HG03558 (cell line): ENCODE measurements at regions not wholly inside any gene's neighbourhood (a gene's known extent, or its start where the extent isn't known, plus 50 kb on each side); places are given as distances from the start of the nearest gene placed in this dataset.

Source experiments
- ATAC-seq: cut with Tn5 transposase; IDR thresholded peaks from one replicate; pipeline ENCODE4 v1.9.1; 2021; ENCODE audit warnings: moderate number of reproducible peaks; ENCODE audit not compliant: unreplicated experiment; ENCODE audit errors: extremely low read depth

DNA sequence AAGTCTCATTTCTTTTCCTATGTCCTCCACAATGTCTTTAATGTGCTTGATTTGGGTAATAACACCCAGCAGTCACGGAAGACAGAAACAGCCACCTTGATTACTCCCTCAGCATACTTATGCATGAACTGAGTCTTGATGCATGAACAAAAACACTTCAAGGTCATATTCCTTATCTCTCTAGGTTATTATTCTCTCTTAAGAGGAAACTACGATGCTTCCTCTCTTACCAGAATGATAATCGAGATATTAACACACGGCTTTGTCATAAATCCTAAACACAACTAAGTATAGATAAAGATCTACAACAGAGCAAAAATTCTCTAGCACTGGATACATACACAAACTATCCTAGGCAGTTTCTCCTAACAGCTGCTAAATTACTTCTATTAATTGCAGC, 583.5 kb upstream of the ATP2B1 start:
- ATAC-seq, result no peak

GRCh38 chr12:90290980-90291975, 582.6 kb upstream of the ATP2B1 start:
- ATAC-seq, result no peak

DNA sequence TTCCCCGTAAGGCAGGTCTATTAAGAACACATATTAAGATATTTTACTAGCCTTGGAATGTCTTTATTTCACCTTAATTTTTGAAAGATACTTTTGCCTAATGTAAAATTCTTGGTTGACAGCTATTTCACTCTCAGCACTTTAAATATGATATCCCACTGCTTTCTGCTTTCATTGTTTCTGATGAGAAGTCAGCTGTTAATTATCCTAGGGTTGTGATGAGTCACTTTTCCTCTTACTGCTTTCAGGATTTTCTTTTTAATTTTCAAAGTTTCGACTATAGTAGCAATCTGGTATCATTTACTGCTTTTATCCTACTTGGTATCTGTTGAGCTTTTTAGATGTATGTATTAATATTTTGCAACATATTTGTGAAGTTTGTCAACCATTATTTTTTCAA, 578.9 kb upstream of the ATP2B1 start:
- ATAC-seq, result no peak

DNA sequence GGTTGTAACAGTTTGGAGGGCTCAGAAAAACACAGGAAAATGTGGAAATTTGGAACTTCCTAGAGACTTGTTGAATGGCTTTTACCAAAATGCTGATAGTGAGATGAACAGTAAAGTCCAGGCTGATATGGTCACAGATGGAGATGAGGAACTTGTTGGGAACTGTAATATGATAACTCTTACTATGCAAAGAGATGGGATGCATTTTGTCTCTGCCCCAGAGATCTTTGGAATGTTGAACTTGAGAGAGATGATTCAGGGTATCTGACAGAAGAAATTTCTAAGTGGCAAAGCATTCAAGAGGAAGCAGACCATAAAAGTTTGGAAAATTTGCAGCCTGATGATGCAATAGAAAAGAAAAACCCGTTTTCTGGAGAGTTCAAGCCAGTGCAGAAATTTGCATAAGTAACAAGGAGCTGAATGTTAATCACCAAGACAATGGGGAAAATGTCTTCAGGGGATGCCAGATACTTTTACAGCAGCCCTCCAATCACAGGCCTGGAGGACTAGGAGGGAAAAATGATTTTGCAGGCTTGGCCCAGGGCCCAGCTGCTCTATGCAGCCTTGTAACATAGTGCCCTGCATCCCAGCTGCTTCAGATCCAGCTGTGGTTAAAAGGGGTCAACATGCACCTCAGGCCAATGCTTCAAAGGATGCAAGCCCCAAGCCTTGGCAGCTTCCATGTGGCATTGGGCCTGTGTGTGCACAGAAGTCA, 572.7 kb upstream of the ATP2B1 start:
- no peak for ATAC-seq

GRCh38 chr12:90280564-90281058, 572.0 kb upstream of the ATP2B1 start:
- ATAC-seq, result peak; percentile 81

DNA sequence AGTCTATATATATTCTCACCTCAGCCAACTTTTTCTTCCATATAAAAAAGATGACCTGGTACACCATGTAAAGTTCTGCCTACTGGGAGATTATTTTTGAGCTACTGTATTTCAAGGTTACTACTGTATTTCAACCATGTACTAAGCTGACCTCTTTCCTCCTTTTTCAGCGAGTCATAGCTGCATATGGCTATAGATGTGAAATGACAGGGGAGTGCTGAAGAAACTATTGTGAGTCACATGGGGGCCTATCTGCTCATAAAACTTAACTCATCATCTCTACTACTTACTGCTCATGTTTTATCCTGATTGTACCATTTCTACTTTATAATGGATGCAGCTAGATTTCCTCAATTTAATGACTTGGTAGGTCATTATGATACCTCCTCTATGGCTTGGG, 571.4 kb upstream of the ATP2B1 start:
- ATAC-seq, result no peak

- ATAC-seq, result no peak
Observed at GRCh38 chr12:90275088-90275487, 566.5 kb upstream of the ATP2B1 start.

GRCh38 chr12:90274407-90274806, 565.8 kb upstream of the ATP2B1 start:
- ATAC-seq, result no peak

GRCh38 chr12:90268574-90268973, 559.9 kb upstream of the ATP2B1 start:
- no peak for ATAC-seq

DNA sequence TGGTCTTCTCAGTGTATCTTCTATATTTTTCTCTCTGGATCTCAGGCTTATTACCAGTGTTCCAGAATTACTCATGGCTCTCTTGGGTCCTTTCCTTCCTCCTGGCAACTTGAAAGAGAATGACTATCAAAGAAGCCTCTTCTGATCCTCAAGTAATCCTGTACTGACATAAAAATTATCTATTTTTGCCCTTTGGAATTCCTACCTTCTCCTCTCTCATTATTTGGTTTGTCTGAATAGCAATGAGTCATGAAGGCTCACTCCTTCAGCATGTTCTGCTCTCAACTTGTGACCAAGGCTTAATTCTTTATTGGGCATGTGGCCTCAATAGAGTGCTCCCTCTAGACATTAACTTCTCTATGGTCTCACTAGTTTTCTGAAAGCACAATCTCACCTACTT, 553.6 kb upstream of the ATP2B1 start:
- no peak for ATAC-seq

DNA sequence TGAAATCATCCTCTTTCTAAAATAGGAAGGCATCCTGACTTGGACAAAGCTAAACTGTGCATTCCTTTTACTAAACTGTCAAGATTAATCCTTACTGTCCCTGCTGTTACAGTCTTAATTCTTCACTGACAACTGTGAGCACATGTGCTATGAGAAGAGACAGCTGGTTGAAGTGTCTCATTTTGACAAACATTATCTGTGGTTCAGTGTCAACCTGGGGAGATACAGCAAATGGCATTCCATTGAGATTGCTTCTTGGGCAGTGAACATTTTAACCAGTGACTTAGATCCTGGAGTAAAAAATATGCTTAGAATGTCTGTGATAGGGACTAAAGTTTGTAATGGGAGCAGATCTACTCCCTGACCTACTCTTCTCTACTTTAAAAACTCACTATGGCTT, 552.6 kb upstream of the ATP2B1 start:
- ATAC-seq, result no peak

- ATAC-seq, result no peak
Observed at GRCh38 chr12:90260136-90260535, 551.5 kb upstream of the ATP2B1 start.

DNA sequence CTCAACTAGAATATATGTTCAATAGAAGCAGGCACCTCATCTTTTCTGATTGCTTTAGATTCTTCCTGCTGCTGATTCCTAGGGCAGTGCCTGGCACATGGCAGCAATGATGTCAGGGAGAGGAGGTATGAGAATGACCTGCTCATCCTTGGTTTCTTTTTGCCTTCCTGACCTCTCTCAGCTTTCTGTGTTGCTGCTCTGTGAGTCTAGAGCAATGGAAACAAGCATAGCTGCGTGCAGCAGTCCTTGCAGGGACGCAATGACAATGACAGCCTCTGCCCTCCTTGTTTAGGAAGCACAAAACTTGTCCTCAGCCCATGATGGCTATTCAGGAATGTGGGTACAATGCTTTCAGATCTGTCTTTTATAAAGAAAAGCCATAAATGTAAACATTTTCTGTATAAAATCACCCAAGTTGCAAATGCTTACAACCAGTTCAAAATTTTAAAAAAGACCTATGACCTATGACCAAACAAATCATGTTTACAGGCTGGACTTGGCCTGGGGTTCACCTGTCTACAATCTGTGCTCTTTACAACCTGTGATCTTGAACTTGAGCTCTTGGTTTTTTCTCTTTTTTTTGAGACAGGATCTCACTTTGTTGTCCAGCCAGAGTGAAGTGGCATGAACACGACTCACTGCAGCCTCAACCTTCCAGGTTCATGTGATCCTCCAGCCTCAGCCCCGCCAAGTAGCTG, 549.4 kb upstream of the ATP2B1 start:
- ATAC-seq, result no peak

DNA sequence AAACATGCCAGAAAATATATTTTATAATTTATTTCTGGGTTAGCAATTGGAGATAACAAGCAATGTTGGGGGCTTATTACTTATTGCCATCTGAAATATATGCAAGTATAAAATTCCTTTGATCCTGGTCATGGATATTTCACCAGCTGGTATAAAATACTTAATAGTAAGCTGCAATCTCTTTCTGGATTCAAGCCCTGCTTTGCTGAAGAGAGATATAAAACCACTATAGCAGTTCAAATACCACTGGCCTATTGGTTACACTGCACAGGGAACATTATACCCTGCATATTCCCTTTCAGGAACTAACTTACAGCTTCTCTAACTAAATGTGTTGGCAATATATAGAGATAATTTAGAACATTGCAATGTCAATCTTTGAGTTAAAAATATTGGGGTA, 546.2 kb upstream of the ATP2B1 start:
- ATAC-seq, result no peak

DNA sequence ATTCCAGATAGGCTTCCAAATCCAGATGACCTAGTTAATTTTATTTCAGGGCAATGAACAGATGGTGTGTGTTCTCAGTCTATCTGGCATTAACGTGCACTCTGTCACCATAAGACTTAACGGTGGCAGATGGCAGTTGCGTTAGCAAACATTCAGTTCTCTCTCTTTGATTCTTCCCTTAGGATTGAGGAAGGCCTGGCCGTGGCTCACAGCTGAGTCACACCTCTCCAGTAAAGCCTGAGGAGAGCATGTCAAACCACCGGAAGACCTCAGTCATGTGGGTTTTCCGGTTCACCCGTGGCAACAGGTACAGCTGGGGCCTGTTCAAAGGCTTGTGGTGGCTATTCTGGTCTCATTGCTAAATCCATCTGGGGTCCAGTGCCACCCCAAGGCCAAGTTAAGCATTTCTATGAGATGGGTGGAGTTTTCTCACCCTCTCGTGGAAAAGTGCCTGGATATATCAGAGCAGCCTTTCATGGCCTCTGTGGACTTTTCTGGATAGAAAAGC, 545.1 kb upstream of the ATP2B1 start:
- ATAC-seq, result peak; percentile 99

DNA sequence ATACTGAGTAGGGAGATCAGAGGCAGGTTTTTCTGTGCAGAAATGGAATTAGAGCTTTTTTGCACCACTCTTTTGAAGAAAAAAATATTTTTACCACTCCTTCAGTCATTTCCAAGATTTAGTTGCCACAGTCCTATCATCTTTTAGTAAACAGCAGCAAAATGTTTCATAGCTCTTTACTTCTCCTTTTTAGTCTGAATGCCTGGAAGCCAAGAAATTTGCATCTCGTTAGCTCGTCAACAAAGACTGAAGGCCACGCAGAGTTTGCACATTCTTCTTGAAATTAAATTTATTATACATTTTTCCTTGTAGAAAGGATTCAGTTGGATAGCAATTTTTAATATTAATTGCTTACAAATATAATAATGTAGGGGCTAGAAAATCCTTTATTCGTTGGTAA, 544.5 kb upstream of the ATP2B1 start:
- ATAC-seq, result no peak

DNA sequence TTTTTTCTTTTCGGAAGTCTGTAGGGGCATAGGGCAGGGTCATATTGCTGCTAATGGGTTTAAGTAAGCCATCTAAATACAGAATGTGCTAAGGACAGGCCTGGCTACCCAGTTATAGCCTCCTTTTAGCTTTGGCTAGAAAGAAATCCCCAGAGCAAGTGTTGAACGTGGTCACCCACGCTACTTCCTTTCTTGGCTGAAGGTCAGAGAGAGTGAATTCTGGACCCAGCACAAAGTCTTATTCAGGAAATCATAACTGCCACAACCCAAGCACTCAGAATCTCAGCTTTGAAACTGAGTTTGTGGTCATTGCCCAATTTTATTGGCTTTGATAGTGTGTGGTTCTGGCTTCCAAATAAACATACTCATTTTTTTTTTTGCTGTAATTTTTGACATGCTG, 542.1 kb upstream of the ATP2B1 start:
- ATAC-seq, result no peak

DNA sequence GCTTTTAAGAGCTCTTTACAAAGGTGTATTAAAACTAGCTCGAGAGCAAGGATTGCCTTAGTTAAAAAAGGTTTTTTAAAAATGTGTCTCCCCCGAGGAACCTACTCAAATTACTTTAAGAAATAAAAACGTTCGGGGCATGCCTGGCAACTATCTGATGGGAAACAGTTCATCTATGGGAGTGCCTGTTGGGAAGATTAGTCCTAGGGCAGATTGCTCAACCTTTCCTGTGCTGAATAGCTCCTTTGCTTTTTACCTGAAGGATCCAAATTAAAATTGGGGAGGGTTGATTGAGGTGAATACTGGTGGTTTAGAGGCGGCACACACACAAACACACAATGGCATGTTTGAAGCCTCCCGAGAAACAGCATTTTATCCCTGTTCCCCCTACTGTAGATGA, 541.4 kb upstream of the ATP2B1 start:
- no peak for ATAC-seq

- ATAC-seq, result no peak
Observed at GRCh38 chr12:90246688-90247087, 538.0 kb upstream of the ATP2B1 start.

GRCh38 chr12:90245391-90245790, 536.8 kb upstream of the ATP2B1 start:
- ATAC-seq, result no peak

DNA sequence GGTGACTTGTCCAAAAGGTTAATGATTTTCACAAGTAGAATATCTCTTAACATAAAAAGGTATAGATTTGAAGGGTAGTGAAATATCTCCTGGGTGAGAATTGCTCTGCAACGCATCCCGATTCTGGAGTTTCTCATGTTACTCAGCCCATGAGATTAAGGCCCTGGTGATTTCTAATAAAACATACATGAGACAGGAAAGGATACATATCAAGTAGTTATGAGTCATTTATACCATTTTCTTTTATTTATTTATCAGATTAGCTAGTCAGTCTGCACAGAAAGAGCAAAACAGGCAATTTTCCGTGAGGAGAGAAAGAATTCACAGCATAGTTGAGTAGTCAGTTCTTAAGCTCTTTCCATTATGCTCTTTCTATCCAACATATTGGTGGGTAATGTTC, 535.6 kb upstream of the ATP2B1 start:
- ATAC-seq, result no peak
